ENCODE measurements at regions not wholly inside any gene's neighbourhood (a gene's known extent, or its start where the extent isn't known, plus 50 kb on each side); places are given as distances from the start of the nearest gene placed in this dataset.

- no peaks in the 10 kb centered on the region for H3K36me3 ChIP-seq (ENCODE audit: insufficient read depth, low read length)
- peaks cover 32% of the 10 kb centered on the region for H3K4me1 ChIP-seq (ENCODE audit: insufficient read depth, low read length)
- WGBS = 1% methylated on average over 58 of the region's 58 CpGs
- H3K27ac ChIP-seq (ENCODE audit: low read depth, low read length) = no peak overlapping the region
- peak overlapping the region; percentile 35 for H3K4me3 ChIP-seq (ENCODE audit: low read length)
- H3K9ac ChIP-seq (ENCODE audit: low read depth, low read length) = no peak overlapping the region
- no peaks in the 10 kb centered on the region for H3K9me3 ChIP-seq (ENCODE audit: insufficient read depth, low read depth, low read length)
- H3K27me3 ChIP-seq (ENCODE audit: insufficient read depth, low read length) = peaks cover 100% of the 10 kb centered on the region
Measured at GRCh38 chr15:96416218-96416933, 85.9 kb downstream of the NR2F2 start.

DNA sequence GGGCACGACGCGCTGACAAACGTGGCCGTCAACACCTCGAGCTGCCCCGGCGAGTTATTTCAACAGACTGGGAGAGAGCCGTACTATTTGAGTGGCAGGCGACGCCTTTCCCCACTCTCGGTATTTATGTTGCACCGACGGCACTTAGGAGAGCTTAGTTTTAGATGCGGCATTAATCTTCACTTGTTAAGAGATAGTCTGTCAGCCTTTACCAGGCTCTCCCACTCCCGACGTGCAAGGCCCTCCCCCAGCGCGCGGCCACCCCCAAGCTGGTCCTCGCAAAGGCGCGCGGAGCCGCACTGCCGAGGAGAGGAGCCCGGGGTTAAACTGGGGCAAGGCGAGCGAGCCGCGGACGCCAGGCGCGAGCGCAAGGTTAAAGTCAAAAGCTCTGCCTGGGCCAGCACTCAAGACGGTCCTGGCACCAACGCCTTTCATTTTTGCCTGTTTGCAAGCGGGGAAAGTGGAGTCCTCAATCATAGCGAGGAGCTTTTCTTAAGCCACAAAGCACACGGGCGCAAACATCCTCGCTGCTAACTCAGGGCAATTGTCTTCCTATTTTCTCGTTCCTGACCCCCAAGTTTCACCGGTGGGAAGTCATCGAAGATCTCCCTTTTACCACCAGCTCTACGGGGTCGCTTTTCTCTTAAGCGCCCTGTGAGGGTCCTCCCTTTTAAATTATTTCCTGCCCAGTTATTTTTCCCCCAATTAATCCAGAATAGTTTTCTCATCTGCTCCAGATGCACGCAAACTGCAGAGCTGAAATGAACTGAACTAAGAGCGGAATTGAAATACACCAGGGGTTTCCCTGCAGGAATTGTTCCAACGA, 86.6 kb downstream of the NR2F2 start:
- Histone ChIP-seq H3K27ac (ENCODE audit: low read depth, low read length) (no peak overlapping the region), H3K4me3 (ENCODE audit: low read length) (peak overlapping the region; percentile 35), H3K4me1 (ENCODE audit: insufficient read depth, low read length) (peaks cover 38% of the 10 kb centered on the region), H3K9ac (ENCODE audit: low read depth, low read length) (no peak overlapping the region), H3K27me3 (ENCODE audit: insufficient read depth, low read length) (peaks cover 100% of the 10 kb centered on the region), H3K36me3 (ENCODE audit: insufficient read depth, low read length) (no peaks in the 10 kb centered on the region), H3K9me3 (ENCODE audit: insufficient read depth, low read depth, low read length) (no peaks in the 10 kb centered on the region)
- 1% methylated on average over 51 of the region's 51 CpGs for WGBS

DNA sequence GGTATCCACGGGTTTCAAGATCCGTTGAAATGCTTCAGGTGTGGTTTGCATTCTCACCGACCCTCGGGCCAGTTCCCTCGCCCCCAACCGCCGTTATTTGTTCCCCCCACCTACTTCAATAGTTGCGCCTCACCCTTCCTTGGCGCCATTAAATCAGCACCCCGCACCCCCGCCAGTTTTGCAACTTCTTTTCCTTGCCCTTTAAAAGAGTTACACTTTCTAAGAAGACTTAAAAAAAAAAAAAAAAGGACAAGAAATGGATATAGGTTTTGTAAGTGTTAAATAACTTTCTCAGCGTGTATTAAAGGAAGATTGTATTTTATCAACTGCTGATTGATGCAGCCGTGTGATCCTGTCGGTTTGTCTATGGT, 87.2 kb downstream of the NR2F2 start:
- H3K27me3 ChIP-seq (ENCODE audit: insufficient read depth, low read length) = peaks cover 100% of the 10 kb centered on the region

GRCh38 chr15:96418146-96418545, 87.6 kb downstream of the NR2F2 start:
- no peaks in the 10 kb centered on the region for H3K36me3 ChIP-seq (ENCODE audit: insufficient read depth, low read length)
- WGBS = 3% methylated on average over 2 of the region's 2 CpGs
- H3K4me3 ChIP-seq (ENCODE audit: low read length) = no peak overlapping the region
- H3K4me1 ChIP-seq (ENCODE audit: insufficient read depth, low read length) = peaks cover 35% of the 10 kb centered on the region
- H3K9ac ChIP-seq (ENCODE audit: low read depth, low read length) = no peak overlapping the region
- no peak overlapping the region for H3K27ac ChIP-seq (ENCODE audit: low read depth, low read length)
- no peaks in the 10 kb centered on the region for H3K9me3 ChIP-seq (ENCODE audit: insufficient read depth, low read depth, low read length)
- peaks cover 100% of the 10 kb centered on the region for H3K27me3 ChIP-seq (ENCODE audit: insufficient read depth, low read length)

More for the DNA sequence above, 87.2 kb downstream of the NR2F2 start:
- Histone ChIP-seq H3K36me3 (ENCODE audit: insufficient read depth, low read length) (no peaks in the 10 kb centered on the region), H3K9ac (ENCODE audit: low read depth, low read length) (no peak overlapping the region), H3K4me1 (ENCODE audit: insufficient read depth, low read length) (peaks cover 35% of the 10 kb centered on the region), H3K9me3 (ENCODE audit: insufficient read depth, low read depth, low read length) (no peaks in the 10 kb centered on the region), H3K4me3 (ENCODE audit: low read length) (no peak overlapping the region), H3K27ac (ENCODE audit: low read depth, low read length) (no peak overlapping the region)
- WGBS = 3% methylated on average over 14 of the region's 14 CpGs

DNA sequence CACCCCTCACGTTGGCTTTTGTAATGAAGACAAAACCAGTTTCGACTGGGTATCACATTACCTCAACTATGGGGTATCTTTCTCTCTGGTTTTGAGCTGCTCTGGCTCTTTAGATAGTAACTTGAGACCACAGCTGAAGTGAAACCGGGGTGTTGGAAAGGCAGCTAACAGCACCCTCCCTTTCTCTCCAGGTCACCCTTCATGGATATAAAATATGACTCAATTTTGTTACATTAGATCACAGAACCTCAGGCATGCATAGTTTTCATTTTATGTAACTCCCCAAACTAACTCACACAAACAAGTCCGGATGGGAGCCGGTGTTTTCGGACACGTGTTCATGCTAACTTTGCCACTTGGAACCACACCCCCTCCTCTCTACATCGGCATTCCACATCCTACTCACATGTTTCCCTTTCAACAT, 90.7 kb downstream of the NR2F2 start:
- no peaks in the 10 kb centered on the region for H3K9me3 ChIP-seq (ENCODE audit: insufficient read depth, low read depth, low read length)
- WGBS = 51% methylated on average over 8 of the region's 8 CpGs

GRCh38 chr15:96422125-96422524, 91.6 kb downstream of the NR2F2 start:
- Histone ChIP-seq H3K9me3 (ENCODE audit: insufficient read depth, low read depth, low read length) (no peaks in the 10 kb centered on the region), H3K27ac (ENCODE audit: low read depth, low read length) (no peak overlapping the region), H3K9ac (ENCODE audit: low read depth, low read length) (no peak overlapping the region), H3K36me3 (ENCODE audit: insufficient read depth, low read length) (no peaks in the 10 kb centered on the region), H3K4me1 (ENCODE audit: insufficient read depth, low read length) (peaks cover 33% of the 10 kb centered on the region), H3K27me3 (ENCODE audit: insufficient read depth, low read length) (peaks cover 78% of the 10 kb centered on the region), H3K4me3 (ENCODE audit: low read length) (no peak overlapping the region)
- WGBS = 90% methylated on average over 7 of the region's 7 CpGs

More for the DNA sequence above, 90.7 kb downstream of the NR2F2 start:
- Histone ChIP-seq H3K27ac (ENCODE audit: low read depth, low read length) (no peak overlapping the region), H3K4me1 (ENCODE audit: insufficient read depth, low read length) (peaks cover 33% of the 10 kb centered on the region), H3K36me3 (ENCODE audit: insufficient read depth, low read length) (no peaks in the 10 kb centered on the region), H3K9ac (ENCODE audit: low read depth, low read length) (no peak overlapping the region), H3K27me3 (ENCODE audit: insufficient read depth, low read length) (peaks cover 84% of the 10 kb centered on the region), H3K4me3 (ENCODE audit: low read length) (peak overlapping the region; percentile 27)

GRCh38 chr15:96424674-96425073, 94.2 kb downstream of the NR2F2 start:
- Histone ChIP-seq H3K36me3 (ENCODE audit: insufficient read depth, low read length) (no peaks in the 10 kb centered on the region), H3K4me3 (ENCODE audit: low read length) (no peak overlapping the region), H3K9me3 (ENCODE audit: insufficient read depth, low read depth, low read length) (no peaks in the 10 kb centered on the region), H3K27me3 (ENCODE audit: insufficient read depth, low read length) (peaks cover 53% of the 10 kb centered on the region), H3K9ac (ENCODE audit: low read depth, low read length) (no peak overlapping the region), H3K4me1 (ENCODE audit: insufficient read depth, low read length) (peaks cover 16% of the 10 kb centered on the region), H3K27ac (ENCODE audit: low read depth, low read length) (no peak overlapping the region)
- WGBS = 95% methylated on average over 4 of the region's 4 CpGs

DNA sequence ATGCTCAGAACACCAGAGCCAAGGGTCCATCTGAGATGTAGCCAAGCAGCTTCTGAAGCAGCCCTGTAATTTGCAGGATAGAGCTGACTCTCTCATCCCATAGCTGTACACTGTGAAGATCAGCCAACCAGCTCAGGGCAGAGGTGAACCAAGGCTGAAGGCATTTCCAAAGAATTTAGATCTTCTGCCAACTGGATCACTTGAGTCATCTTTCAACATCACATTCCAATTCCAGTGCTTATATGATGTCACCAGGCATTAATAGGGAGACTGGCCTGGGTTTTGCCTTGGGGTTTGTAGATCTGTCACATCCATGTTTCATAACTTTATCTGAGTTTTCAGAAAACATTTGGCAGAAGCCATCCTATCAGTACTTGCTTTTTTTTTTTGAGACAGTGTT, 98.2 kb downstream of the NR2F2 start:
- H3K4me3 ChIP-seq (ENCODE audit: low read length) = no peak overlapping the region
- H3K9ac ChIP-seq (ENCODE audit: low read depth, low read length) = no peak overlapping the region
- peaks cover 4% of the 10 kb centered on the region; the same call in 1 of the 2 replicates for H3K4me1 ChIP-seq (ENCODE audit: insufficient read depth, low read length)
- no peaks in the 10 kb centered on the region for H3K9me3 ChIP-seq (ENCODE audit: insufficient read depth, low read depth, low read length)
- no peak overlapping the region for H3K27ac ChIP-seq (ENCODE audit: low read depth, low read length)
- peaks cover 17% of the 10 kb centered on the region; the same call in 1 of the 2 replicates for H3K27me3 ChIP-seq (ENCODE audit: insufficient read depth, low read length)
- no peaks in the 10 kb centered on the region for H3K36me3 ChIP-seq (ENCODE audit: insufficient read depth, low read length)

DNA sequence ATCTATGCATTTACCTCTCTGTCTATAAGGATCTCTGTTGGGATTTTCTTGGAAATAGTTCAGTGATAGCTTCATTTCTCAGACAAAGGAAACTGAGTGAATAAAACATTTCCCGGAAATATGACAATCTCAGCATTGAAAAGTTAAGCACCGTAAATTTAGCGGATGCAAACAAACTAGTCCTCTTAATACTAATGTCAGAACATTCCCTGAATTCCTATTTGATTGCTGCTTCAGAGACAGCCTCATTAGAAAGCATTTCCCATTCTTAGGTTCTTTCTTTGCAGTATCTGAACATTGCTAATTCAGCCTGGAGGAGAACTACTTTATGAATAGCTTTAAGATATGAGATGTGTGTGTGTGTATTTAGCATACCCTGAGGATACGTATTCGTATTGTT, 101.3 kb downstream of the NR2F2 start:
- Histone ChIP-seq H3K4me3 (ENCODE audit: low read length) (no peak overlapping the region), H3K36me3 (ENCODE audit: insufficient read depth, low read length) (no peaks in the 10 kb centered on the region), H3K9ac (ENCODE audit: low read depth, low read length) (no peak overlapping the region), H3K27ac (ENCODE audit: low read depth, low read length) (no peak overlapping the region), H3K27me3 (ENCODE audit: insufficient read depth, low read length) (no peaks in the 10 kb centered on the region), H3K4me1 (ENCODE audit: insufficient read depth, low read length) (peaks cover 4% of the 10 kb centered on the region; the same call in 1 of the 2 replicates), H3K9me3 (ENCODE audit: insufficient read depth, low read depth, low read length) (no peaks in the 10 kb centered on the region)
- 85% methylated on average over 5 of the region's 5 CpGs for WGBS

- H3K4me1 ChIP-seq (ENCODE audit: insufficient read depth, low read length) = peaks cover 4% of the 10 kb centered on the region; the same call in 1 of the 2 replicates
- H3K9me3 ChIP-seq (ENCODE audit: insufficient read depth, low read depth, low read length) = no peaks in the 10 kb centered on the region
- H3K36me3 ChIP-seq (ENCODE audit: insufficient read depth, low read length) = no peaks in the 10 kb centered on the region
- no peaks in the 10 kb centered on the region for H3K27me3 ChIP-seq (ENCODE audit: insufficient read depth, low read length)
- no peak overlapping the region for H3K4me3 ChIP-seq (ENCODE audit: low read length)
- 97% methylated on average over 4 of the region's 4 CpGs for WGBS
- no peak overlapping the region for H3K9ac ChIP-seq (ENCODE audit: low read depth, low read length)
- no peak overlapping the region for H3K27ac ChIP-seq (ENCODE audit: low read depth, low read length)
Measured at GRCh38 chr15:96435022-96435421, 104.5 kb downstream of the NR2F2 start.

DNA sequence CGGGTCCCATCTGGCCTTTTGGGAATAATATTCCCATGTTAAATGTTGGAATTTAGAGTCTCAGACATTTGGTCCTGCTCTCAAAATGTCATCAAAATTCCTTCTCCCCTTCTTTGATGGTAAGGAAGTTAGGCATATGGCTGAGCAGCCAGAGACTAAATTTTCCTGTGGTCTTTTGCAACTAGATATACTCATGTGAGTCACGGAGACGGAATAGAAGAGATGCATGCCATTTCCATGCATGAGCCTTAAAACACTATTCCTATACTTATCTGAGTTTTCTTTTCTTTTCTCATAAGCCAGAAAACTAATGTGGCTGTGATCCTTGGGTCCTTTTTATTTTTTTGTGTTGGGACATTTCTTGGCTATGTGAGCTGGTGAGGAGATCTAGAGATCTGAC, 105.3 kb downstream of the NR2F2 start:
- H3K27ac ChIP-seq (ENCODE audit: low read depth, low read length) = no peak overlapping the region
- H3K27me3 ChIP-seq (ENCODE audit: insufficient read depth, low read length) = no peaks in the 10 kb centered on the region
- peaks cover 4% of the 10 kb centered on the region; the same call in 1 of the 2 replicates for H3K4me1 ChIP-seq (ENCODE audit: insufficient read depth, low read length)
- WGBS = 92% methylated on average over 2 of the region's 3 CpGs
- no peaks in the 10 kb centered on the region for H3K36me3 ChIP-seq (ENCODE audit: insufficient read depth, low read length)
- H3K9ac ChIP-seq (ENCODE audit: low read depth, low read length) = no peak overlapping the region
- no peaks in the 10 kb centered on the region for H3K9me3 ChIP-seq (ENCODE audit: insufficient read depth, low read depth, low read length)
- H3K4me3 ChIP-seq (ENCODE audit: low read length) = no peak overlapping the region

Data from HUES64 (cell line).